HG03103 (cell line): ENCODE measurements at regions not wholly inside any gene's neighbourhood (a gene's known extent, or its start where the extent isn't known, plus 50 kb on each side); places are given as distances from the start of the nearest gene placed in this dataset.
"Not testable (repeated sequence)": the region's sequence is repeated elsewhere in the genome, so short reads cannot be mapped to it uniquely, and the experiment has no call there.

Experiments used
- ATAC-seq: cut with Tn5 transposase; IDR thresholded peaks from one replicate; pipeline ENCODE4 v1.9.1; 2021; ENCODE audit warnings: low read depth; ENCODE audit not compliant: unreplicated experiment

- ATAC-seq: no peak
Observed at GRCh38 chr6:73985891-73986290, 289.9 kb downstream of the CD109 start.

GRCh38 chr6:73984571-73985210, 288.7 kb downstream of the CD109 start:
- no peak for ATAC-seq

- no peak for ATAC-seq
Observed at GRCh38 chr6:73983367-73983766, 287.4 kb downstream of the CD109 start.

- ATAC-seq: no peak
Observed at GRCh38 chr6:73980096-73980495, 284.1 kb downstream of the CD109 start.

- ATAC-seq: no peak
Observed at GRCh38 chr6:73978330-73978729, 282.3 kb downstream of the CD109 start.

- not testable (repeated sequence) for ATAC-seq
Observed at GRCh38 chr6:73972518-73972917, 276.5 kb downstream of the CD109 start.

GRCh38 chr6:73969971-73970970, 274.3 kb downstream of the CD109 start:
- ATAC-seq: peak; percentile 63

- no peak for ATAC-seq
Observed at GRCh38 chr6:73968221-73968757, 272.3 kb downstream of the CD109 start.

GRCh38 chr6:73965539-73966029, 269.6 kb downstream of the CD109 start:
- no peak for ATAC-seq

- no peak for ATAC-seq
Observed at GRCh38 chr6:73964241-73964854, 268.3 kb downstream of the CD109 start.

GRCh38 chr6:73962884-73963283, 266.9 kb downstream of the CD109 start:
- no peak for ATAC-seq

- ATAC-seq: no peak
Observed at GRCh38 chr6:73956305-73956704, 260.3 kb downstream of the CD109 start.

GRCh38 chr6:73955800-73956199, 259.8 kb downstream of the CD109 start:
- ATAC-seq: no peak

- no peak for ATAC-seq
Observed at GRCh38 chr6:73954881-73955280, 258.9 kb downstream of the CD109 start.

GRCh38 chr6:73951183-73951582, 255.2 kb downstream of the CD109 start:
- ATAC-seq: no peak

GRCh38 chr6:73943930-73944652, 248.1 kb downstream of the CD109 start:
- ATAC-seq: no peak

GRCh38 chr6:73943411-73943810, 247.4 kb downstream of the CD109 start:
- no peak for ATAC-seq

- no peak for ATAC-seq
Observed at GRCh38 chr6:73942592-73943186, 246.7 kb downstream of the CD109 start.

- ATAC-seq: no peak
Observed at GRCh38 chr6:73941892-73942291, 245.9 kb downstream of the CD109 start.

- ATAC-seq: no peak
Observed at GRCh38 chr6:73937805-73938204, 241.8 kb downstream of the CD109 start.
